ENCODE measurements at regions not wholly inside any gene's neighbourhood (a gene's known extent, or its start where the extent isn't known, plus 50 kb on each side); places are given as distances from the start of the nearest gene placed in this dataset.

- no peak for TF ChIP-seq CTCF (conservative IDR thresholded peaks at IDR 0.05; ENCODE audit: low read length)
- TF ChIP-seq EZH2phosphoT487 (IDR thresholded peaks at IDR 0.05; ENCODE audit: borderline replicate concordance): no peak
Observed at GRCh38 chr3:106185949-106186348, 317.1 kb upstream of the CBLB start.
